ENCODE measurements at regions not wholly inside any gene's neighbourhood (a gene's known extent, or its start where the extent isn't known, plus 50 kb on each side); places are given as distances from the start of the nearest gene placed in this dataset.

- no peak for DNase-seq
Measured at GRCh38 chr21:40990366-40990765, 143.4 kb upstream of the DSCAM start.

DNA sequence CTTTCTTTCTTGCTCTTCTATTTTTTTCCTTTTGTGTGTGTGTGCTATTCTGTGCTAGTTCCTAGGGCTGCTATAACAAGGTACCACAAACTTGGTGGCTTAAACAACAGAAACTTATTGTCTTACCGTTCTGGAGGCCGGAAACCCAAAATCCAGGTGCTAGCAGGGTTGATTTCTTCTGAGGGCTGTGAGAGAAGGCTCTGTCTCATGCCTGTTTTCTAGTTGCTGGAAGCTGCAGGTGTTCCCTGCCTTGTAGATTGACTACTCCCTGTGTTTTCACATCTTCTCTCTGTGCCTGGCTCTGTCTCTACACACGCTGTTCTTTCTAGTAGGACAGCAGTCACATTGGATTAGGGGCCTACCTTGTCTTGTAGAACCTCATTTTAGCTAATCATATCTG, 150.9 kb upstream of the DSCAM start:
- DNase-seq: no peak

- no peak for DNase-seq
Measured at GRCh38 chr21:41000838-41001237, 153.9 kb upstream of the DSCAM start.

- no peak for DNase-seq
Measured at GRCh38 chr21:41006636-41007035, 159.7 kb upstream of the DSCAM start.

DNA sequence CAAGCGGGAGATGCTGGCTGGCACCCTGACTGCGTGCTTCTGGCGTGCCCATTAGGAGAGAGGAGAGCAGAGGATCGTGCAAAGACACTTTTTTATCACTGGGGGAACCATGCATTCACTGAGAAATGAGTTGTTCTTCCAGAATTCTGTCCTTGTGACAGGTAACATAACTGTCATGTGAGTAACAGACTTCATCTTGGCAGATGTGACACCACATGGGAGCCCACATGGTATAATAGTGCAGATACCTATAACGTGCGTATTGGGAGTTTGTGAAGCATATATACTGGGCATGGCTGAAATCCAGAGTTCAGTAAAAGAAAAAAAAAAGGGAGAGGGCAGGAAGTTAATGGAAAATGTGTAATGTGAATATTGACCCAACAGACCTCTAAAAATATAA, 159.6 kb upstream of the BACE2 start:
- DNase-seq: no peak

GRCh38 chr21:41008974-41009373, 159.0 kb upstream of the BACE2 start:
- no peak for DNase-seq

- DNase-seq: no peak
Measured at GRCh38 chr21:41009398-41010100, 158.4 kb upstream of the BACE2 start.

DNA sequence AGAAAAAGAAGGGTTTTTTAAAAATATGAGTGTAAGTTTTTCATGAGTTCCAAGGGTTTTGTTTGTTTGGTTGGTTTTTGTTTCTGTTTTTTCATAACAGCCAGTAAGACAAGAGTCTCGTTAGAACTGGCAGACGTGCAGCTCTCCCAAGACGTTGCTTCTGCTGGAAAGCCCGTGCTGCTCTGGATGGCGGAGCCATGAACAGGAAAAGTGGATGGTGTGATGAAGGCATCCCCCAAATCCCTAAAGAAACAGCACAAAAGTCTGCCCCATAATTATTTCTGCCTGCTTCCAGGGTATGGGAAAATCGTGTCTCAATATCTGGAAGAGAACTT, 157.9 kb upstream of the BACE2 start:
- DNase-seq: no peak

DNA sequence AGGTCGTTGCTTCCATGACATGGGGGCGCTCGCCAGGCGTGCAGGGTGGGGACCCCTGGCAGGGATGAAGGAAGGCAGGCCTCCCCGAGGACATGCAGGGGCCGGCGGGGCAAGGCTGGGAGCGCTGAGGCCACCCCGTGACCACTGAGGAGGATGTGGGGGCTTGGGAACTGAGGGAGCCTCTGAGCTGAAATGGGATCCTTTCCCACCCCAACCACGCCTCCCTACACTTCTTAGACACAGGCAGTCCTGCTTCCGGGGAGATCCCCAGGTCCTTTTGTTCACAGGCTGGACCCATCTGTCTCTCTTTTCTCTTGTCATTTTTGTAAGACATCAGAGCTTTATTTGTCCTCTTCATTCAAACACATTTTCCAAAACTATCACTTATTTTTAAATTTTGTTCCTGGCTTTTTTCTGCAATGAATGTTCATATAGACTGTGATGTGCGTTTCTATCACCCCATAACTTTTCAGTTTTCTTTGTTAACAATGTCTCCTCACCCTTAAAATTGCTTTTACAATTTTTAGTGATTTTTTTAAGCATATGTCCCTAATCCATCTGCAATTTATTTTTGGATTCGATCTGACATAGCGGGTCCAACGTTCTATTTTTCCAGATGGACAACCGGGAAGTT, 156.7 kb upstream of the BACE2 start:
- DNase-seq: no peak

- DNase-seq: no peak
Measured at GRCh38 chr21:41011951-41012366, 156.0 kb upstream of the BACE2 start.

DNA sequence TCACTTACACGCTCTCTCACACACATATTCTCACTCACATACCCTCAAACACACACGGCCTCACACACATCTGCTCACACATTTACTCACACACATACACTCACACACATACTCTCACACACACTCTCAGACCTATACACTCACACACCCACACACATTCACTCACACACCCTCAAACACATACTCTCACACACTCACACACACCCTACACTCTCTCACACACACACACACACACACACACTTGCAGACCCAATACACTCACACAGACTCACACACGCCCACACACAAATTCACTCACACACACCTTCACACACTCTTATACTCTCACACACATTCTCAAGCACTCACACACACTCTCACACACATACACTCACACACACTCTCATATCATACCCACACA, 155.5 kb upstream of the BACE2 start:
- DNase-seq: no peak

DNA sequence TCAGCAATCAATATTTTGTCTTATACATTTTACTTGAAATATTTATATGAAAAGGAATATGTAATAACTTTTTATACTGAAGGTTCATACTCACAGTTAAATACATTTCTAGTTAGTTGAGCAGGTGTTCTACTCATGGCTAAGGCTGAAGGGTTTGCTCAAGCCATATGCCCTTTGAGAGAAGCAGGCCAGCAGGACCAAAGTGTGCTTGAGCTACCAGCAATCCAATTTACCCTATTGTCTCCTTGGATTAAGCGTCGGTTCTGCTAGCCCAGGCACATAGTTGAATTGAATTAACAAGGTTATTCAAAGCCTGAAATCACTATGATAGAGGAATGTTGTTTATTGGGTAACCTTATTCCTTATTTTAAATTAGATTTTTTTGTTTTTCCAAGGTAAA, 151.5 kb upstream of the BACE2 start:
- DNase-seq: no peak

GRCh38 chr21:41018431-41018830, 149.5 kb upstream of the BACE2 start:
- no peak for DNase-seq

- no peak for DNase-seq
Measured at GRCh38 chr21:41023936-41024335, 144.0 kb upstream of the BACE2 start.

DNA sequence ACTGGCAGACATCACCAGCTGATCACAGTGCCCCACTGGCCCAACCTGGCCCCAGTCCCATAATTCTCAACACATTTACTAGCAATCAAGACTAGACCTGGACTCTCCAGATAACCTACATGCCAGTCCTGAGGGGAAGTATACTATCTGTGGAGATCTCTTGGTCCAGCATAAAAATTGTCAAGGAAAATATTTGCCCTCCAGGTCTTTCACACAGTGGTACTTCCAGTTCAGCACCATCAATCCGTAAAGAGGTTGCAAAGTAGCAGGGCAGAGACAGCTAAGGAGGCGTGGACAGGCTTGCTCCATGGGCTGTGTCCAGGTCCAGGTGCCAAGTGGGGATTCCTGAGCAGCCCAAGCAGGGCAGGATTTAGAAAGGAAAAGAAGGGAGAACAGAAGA, 143.6 kb upstream of the BACE2 start:
- no peak for DNase-seq

GRCh38 chr21:41024746-41025254, 143.2 kb upstream of the BACE2 start:
- no peak for DNase-seq

- DNase-seq: no peak
Measured at GRCh38 chr21:41029571-41029970, 138.4 kb upstream of the BACE2 start.

DNA sequence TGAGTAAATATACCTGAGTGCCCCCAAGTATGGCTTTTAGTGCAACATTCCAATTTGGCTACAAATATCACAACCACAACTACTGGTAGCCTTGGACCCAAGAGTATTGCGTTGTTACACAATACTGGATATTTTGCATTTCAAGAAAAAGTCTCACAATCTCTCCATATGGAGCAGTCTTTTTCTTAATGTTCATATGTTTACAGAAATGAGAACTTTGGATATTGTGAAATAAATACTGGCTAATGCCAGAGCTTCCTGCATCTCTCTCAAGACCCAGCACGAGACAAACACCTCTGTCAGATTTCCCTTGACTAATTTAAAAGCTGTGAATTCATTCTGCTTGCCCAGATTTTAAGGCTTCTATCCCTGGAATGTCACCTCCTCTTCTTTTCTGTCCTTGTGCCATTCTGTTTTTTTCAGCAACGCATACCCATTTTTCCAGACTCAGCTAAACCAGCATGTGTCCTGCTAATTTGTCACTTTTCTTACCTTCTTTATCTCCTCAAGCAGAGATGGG, 136.2 kb upstream of the BACE2 start:
- DNase-seq: no peak

DNA sequence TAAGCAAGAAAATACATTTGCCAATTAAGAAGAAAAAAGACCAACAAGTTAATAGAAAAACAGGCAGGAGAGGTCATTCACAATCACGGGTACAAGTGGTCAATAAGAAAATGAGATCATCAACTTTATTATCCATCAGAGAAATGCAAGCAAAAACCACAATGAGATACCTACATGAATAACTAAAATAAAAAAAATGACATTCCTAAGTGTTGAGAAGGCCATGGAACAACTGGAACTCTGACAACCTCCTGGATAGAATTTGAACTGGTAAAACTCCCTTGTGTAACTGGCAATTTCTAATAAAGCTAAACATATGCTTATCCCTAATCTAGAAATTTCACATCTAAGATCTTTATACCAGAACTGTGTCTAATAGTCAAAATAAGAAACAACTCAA, 135.4 kb upstream of the BACE2 start:
- no peak for DNase-seq

DNA sequence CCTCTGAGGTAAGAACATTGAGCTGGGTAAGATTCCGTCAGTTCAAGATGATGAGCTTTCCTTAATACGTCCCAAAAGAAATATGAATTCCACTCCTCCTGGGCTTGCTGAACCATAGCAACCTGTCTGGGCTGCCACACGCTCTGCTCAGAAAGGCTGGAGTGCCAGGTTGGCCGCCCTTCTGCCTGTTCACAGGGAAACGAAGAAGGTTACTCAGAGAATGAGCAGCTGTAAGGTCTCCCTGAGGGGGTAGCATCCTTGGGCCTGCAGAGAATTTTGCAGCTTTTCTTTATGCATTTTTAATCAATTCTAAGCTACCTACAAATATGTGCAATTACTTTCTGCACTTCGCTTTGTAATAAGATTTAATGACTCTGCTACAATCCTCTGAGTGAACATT, 130.7 kb upstream of the BACE2 start:
- DNase-seq: no peak

- DNase-seq: no peak
Measured at GRCh38 chr21:41037936-41038335, 130.0 kb upstream of the BACE2 start.

DNA sequence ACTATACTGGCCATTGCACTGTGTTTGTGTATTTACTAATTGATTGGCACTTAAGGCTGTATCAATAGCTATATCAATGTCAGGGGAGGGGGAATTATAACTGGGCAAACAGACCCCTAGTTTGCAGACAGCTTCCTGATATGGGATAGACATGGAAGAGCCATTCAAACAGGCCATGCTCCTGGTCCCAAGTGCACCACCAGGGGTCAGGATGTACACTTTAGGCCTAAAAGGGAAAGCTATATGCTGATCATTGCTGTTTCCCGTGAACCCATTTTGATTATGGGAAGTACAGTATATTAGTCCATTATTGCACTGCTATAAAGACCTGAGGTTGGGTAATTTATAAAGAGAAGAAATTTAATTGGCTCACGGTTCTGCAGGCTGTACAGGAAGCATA, 124.9 kb upstream of the BACE2 start:
- no peak for DNase-seq

- no peak for DNase-seq
Measured at GRCh38 chr21:41045534-41046268, 122.3 kb upstream of the BACE2 start.

DNA sequence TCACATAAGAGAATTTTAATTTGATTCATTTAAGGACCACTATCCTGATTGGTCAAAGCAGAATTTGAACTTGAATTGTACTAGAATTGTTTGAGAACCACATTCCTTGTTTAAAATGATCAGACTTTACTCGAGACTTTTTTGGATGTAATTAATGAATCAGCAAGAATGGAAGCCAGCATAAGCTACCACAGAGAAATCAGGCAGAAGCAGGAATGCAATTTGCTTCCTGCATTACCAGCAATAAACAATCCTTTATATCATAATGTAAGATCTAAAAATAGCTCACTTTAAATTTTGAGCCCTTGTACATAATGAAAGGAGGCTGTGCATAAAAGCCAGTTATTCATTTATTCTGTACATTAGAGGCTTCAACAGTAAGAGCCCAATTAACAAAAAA, 119.8 kb upstream of the BACE2 start:
- no peak for DNase-seq

Measured in effector CD4-positive, alpha-beta T cell (primary cell).